NB4 (cell line): ENCODE measurements at regions not wholly inside any gene's neighbourhood (a gene's known extent, or its start where the extent isn't known, plus 50 kb on each side); places are given as distances from the start of the nearest gene placed in this dataset.

ENCODE experiments used
- POLR2A ChIP-seq: IDR thresholded peaks from 2 replicates; pipeline ENCODE4 v1.6.1; 2011; ENCODE audit warnings: mild to moderate bottlenecking; ENCODE audit not compliant: insufficient read length; ENCODE audit errors: extremely low read depth
- TF ChIP-seq, protein P1 (sequence below): IDR thresholded peaks from one replicate; pipeline ENCODE4 v1.5.1; 2012; ENCODE audit warnings: low read depth, low read length

DNA sequence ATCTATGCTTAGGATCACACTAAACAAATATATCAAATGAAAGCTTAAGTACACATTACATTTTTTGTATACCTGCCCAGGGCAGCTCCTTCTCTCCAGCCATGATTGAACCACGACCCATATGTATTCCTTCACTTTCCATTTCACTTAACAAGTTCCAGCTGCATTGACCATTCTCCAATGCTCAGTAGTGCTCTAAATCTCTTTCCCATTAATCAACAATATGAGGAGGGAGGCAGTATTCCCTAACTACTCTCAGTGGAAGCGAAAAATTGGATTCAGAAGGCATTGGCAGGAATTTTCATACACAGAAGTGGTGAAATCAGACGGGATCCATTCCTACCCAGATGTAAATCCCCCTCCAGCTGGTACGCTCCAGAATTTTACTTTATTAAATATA lies 372.0 kb upstream of the LUZP2 start:
- TF ChIP-seq, protein P1, sequence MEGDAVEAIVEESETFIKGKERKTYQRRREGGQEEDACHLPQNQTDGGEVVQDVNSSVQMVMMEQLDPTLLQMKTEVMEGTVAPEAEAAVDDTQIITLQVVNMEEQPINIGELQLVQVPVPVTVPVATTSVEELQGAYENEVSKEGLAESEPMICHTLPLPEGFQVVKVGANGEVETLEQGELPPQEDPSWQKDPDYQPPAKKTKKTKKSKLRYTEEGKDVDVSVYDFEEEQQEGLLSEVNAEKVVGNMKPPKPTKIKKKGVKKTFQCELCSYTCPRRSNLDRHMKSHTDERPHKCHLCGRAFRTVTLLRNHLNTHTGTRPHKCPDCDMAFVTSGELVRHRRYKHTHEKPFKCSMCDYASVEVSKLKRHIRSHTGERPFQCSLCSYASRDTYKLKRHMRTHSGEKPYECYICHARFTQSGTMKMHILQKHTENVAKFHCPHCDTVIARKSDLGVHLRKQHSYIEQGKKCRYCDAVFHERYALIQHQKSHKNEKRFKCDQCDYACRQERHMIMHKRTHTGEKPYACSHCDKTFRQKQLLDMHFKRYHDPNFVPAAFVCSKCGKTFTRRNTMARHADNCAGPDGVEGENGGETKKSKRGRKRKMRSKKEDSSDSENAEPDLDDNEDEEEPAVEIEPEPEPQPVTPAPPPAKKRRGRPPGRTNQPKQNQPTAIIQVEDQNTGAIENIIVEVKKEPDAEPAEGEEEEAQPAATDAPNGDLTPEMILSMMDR, result no peak
- TF ChIP-seq POLR2A, result no peak
